Liver (tissue), 7 donors: ENCODE measurements at regions not wholly inside any gene's neighbourhood (a gene's known extent, or its start where the extent isn't known, plus 50 kb on each side); places are given as distances from the start of the nearest gene placed in this dataset.

Source experiments
- DNase-seq: peaks from one replicate; pipeline ENCODE4 v3.0.0-alpha.2; 2017; ENCODE audit warnings: low spot score
- H3K27ac ChIP-seq, 2 donors: one replicate each; pipeline ENCODE4 v1.7.0; 2013; ENCODE audit warnings: inconsistent platforms in 2 of 2, low read length in 2 of 2, control low read depth in 1 of 2, low read depth in 1 of 2, mild to moderate bottlenecking in 1 of 2
- H3K27me3 ChIP-seq, 4 donors: one replicate each; pipeline versions ENCODE4 v1.6.1 to v1.7.0; 2013; ENCODE audit warnings: low read length in 3 of 4, inconsistent platforms in 1 of 4, mild to moderate bottlenecking in 1 of 4, moderate library complexity in 1 of 4; ENCODE audit not compliant: control insufficient read depth in 4 of 4, insufficient read depth in 4 of 4
- H3K36me3 ChIP-seq, 4 donors: one replicate each; pipeline versions ENCODE4 v1.6.1 to v1.7.0; 2013; ENCODE audit warnings: low read length in 3 of 4, mild to moderate bottlenecking in 3 of 4, low read depth in 1 of 4, moderate library complexity in 1 of 4; ENCODE audit not compliant: control insufficient read depth in 4 of 4, insufficient read depth in 3 of 4
- H3K4me1 ChIP-seq, 4 donors: one replicate each; pipeline versions ENCODE4 v1.6.1 to v1.7.0; 2013; ENCODE audit warnings: low read length in 3 of 4, mild to moderate bottlenecking in 3 of 4, moderate library complexity in 1 of 4; ENCODE audit not compliant: control insufficient read depth in 4 of 4, insufficient read depth in 4 of 4
- H3K4me3 ChIP-seq, 3 donors: one replicate each; pipeline versions ENCODE4 v1.6.1 to v1.7.0; 2013; ENCODE audit warnings: low read length in 3 of 3, control low read depth in 1 of 3, low read depth in 1 of 3, mild to moderate bottlenecking in 1 of 3
- H3K9ac ChIP-seq, 2 donors: one replicate each; pipeline ENCODE4 v1.7.0; 2013; ENCODE audit warnings: low read length in 2 of 2, mild to moderate bottlenecking in 2 of 2, moderate library complexity in 2 of 2, control low read depth in 1 of 2, low read depth in 1 of 2
- H3K9me3 ChIP-seq, 4 donors: one replicate each; pipeline versions ENCODE4 v1.6.1 to v1.7.0; 2013; ENCODE audit warnings: low read length in 3 of 4; ENCODE audit not compliant: control insufficient read depth in 4 of 4
- EGR1 ChIP-seq, 2 donors: IDR thresholded peaks; 2 replicates each; pipeline ENCODE4 v1.6.1; 2016 to 2018; ENCODE audit warnings: antibody characterized with exemption in 2 of 2, low read depth in 2 of 2
- FOXA1 ChIP-seq: IDR thresholded peaks from 2 replicates; pipeline ENCODE4 v1.6.1; 2016; ENCODE audit warnings: antibody characterized with exemption
- FOXA2 ChIP-seq: IDR thresholded peaks from 2 replicates; pipeline ENCODE4 v1.6.1; 2016; ENCODE audit warnings: antibody characterized with exemption
- GABPA ChIP-seq, 2 donors: IDR thresholded peaks in 1 of 2; conservative IDR thresholded peaks in 1 of 2; 2 replicates each; pipeline ENCODE4 v1.6.1; 2016; ENCODE audit warnings: antibody characterized with exemption in 2 of 2, mild to moderate bottlenecking in 1 of 2, moderate library complexity in 1 of 2
- HNF4A ChIP-seq, 2 donors: conservative IDR thresholded peaks; 2 replicates each; pipeline ENCODE4 v1.6.1; 2016; ENCODE audit warnings: antibody characterized with exemption in 2 of 2, mild to moderate bottlenecking in 2 of 2
- HNF4G ChIP-seq: IDR thresholded peaks from 2 replicates; pipeline ENCODE4 v1.6.1; 2016; ENCODE audit warnings: antibody characterized with exemption
- NR2F2 ChIP-seq: IDR thresholded peaks from 2 replicates; pipeline ENCODE4 v1.6.1; 2016; ENCODE audit warnings: antibody characterized with exemption
- RAD21 ChIP-seq, 2 donors: IDR thresholded peaks; 2 replicates each; pipeline ENCODE4 v1.6.1; 2016; ENCODE audit warnings: antibody characterized with exemption in 2 of 2, mild to moderate bottlenecking in 2 of 2
- RXRA ChIP-seq, 2 donors: IDR thresholded peaks; 2 replicates each; pipeline ENCODE4 v1.6.1; 2017 to 2018; ENCODE audit warnings: antibody characterized with exemption in 2 of 2, mild to moderate bottlenecking in 1 of 2
- SP1 ChIP-seq: IDR thresholded peaks from 2 replicates; pipeline ENCODE4 v1.6.1; 2018; ENCODE audit warnings: antibody characterized with exemption, mild to moderate bottlenecking
- TAF1 ChIP-seq: conservative IDR thresholded peaks from 2 replicates; pipeline ENCODE4 v1.6.1; 2016; ENCODE audit warnings: antibody characterized with exemption, mild to moderate bottlenecking
- YY1 ChIP-seq: IDR thresholded peaks from 2 replicates; pipeline ENCODE4 v1.6.1; 2016; ENCODE audit warnings: antibody characterized with exemption, mild to moderate bottlenecking
- WGBS: extraction: QIAGEN DNeasy Blood & Tissue Kit; methylation state at CpG from one replicate; pipeline ENCODE4 v1.1.7; 2013; 5-methylcytosine and 5-hydroxymethylcytosine counted together
- TF ChIP-seq, protein P1 (sequence below): IDR thresholded peaks from 2 replicates; pipeline ENCODE4 v1.6.1; 2016; ENCODE audit warnings: antibody characterized with exemption, mild to moderate bottlenecking
- TF ChIP-seq, protein P2 (sequence below): IDR thresholded peaks from 2 replicates; pipeline ENCODE4 v1.6.1; 2016; ENCODE audit warnings: antibody characterized with exemption
- TF ChIP-seq, protein P3 (sequence below): IDR thresholded peaks from 2 replicates; pipeline ENCODE4 v1.6.1; 2016; ENCODE audit warnings: antibody characterized with exemption
- TF ChIP-seq, protein P4 (sequence below): IDR thresholded peaks from 2 replicates; pipeline ENCODE4 v1.6.1; 2016; ENCODE audit warnings: antibody characterized with exemption
- donor health status: healthy.
- donor health status: healthy.
- donor health status: healthy.
- donor health status: healthy.

DNA sequence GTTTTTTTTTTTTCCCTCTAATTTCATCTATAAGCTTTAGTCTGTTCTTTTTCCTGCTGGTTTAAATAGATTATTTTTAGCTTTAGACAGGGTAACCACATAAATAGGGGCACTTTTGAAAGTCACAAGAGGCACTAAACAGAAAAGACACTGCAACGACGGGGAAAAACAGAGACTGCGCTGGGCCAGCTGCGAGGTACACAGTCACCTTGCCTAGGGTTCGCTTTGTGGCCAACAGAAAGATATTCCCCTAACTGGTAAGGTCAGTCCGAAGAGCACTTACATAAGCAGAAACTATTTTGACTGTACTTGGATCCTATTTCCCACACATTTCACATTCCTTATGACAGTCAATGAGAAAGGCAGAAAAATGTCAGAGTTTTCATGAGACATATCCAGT is 175.6 kb upstream of the PHF14 start:
- TF ChIP-seq TAF1 (no peak), YY1 (no peak)
- DNase-seq, result no peak
- Histone ChIP-seq H3K27ac (no peak overlapping the region), H3K4me1 (no peaks in the 10 kb centered on the region), H3K9ac (no peak overlapping the region), H3K36me3 (no peaks in the 10 kb centered on the region), H3K4me3 (no peak overlapping the region), H3K27me3 (no peaks in the 10 kb centered on the region), H3K9me3 (no peaks in the 10 kb centered on the region)
- 75% methylated on average over 6 of the region's 6 CpGs for WGBS

DNA sequence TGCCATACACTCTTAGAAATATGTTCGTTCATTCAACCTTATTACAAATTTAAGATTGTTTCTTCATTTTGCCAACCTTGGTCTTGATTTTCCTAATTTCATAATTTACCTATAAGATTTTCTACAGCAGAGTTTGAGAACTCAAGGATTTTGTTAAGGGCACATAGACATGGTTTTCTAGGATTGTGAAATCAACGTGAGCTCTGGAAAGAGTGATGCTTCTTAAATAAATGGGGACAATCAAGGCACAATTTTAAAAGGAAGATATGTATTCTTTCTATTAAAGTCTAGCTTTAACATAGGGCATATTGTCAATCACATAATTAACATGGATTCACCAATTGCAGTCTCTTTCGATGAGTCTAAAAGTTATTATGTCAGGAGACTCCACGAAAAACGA is 174.2 kb upstream of the PHF14 start:
- Histone ChIP-seq H3K36me3 (no peaks in the 10 kb centered on the region), H3K9me3 (no peaks in the 10 kb centered on the region), H3K27ac (no peak overlapping the region), H3K9ac (no peak overlapping the region), H3K4me1 (no peaks in the 10 kb centered on the region), H3K27me3 (no peaks in the 10 kb centered on the region), H3K4me3 (no peak overlapping the region)
- WGBS, result 88% methylated on average over 5 of the region's 5 CpGs
- DNase-seq, result no peak
- TF ChIP-seq GABPA (IDR thresholded peaks at IDR 0.05 in 1 of 2, conservative IDR thresholded peaks at IDR 0.05 in 1 of 2) (no peak), TAF1 (no peak), RXRA (IDR thresholded peaks at IDR 0.05) (no peak)

DNA sequence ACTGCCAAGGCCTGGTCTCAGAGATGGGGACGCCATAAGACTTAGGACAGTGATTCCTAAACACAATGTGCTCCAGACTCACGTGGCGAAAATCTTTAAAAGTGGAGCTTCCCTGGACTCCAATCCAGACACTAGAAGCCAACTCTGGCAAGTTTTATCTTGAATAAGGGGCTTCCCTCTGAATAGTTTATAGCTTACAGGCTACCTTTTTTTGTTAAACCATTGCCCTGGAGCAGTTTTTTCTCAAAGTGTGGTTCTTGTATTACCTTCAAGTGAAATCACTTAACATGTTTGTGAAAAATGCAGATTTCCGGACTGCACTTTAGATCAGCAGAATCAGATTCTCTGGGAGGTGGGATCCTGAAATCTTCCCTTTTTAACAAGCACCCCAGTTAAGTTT is 171.7 kb upstream of the PHF14 start:
- H3K4me3 ChIP-seq, result no peak overlapping the region
- H3K27ac ChIP-seq, result no peak overlapping the region
- no peak overlapping the region for H3K9ac ChIP-seq
- WGBS, result 84% methylated on average over 4 of the region's 4 CpGs
- H3K4me1 ChIP-seq, result no peaks in the 10 kb centered on the region
- H3K9me3 ChIP-seq, result no peaks in the 10 kb centered on the region
- DNase-seq, result no peak
- H3K36me3 ChIP-seq, result no peaks in the 10 kb centered on the region
- TF ChIP-seq HNF4A (conservative IDR thresholded peaks at IDR 0.05) (no peak), EGR1 (IDR thresholded peaks at IDR 0.05; ENCODE audit: low read depth in 2 of 2) (no peak), FOXA1 (no peak), GABPA (IDR thresholded peaks at IDR 0.05 in 1 of 2, conservative IDR thresholded peaks at IDR 0.05 in 1 of 2) (no peak)
- H3K27me3 ChIP-seq, result no peaks in the 10 kb centered on the region

DNA sequence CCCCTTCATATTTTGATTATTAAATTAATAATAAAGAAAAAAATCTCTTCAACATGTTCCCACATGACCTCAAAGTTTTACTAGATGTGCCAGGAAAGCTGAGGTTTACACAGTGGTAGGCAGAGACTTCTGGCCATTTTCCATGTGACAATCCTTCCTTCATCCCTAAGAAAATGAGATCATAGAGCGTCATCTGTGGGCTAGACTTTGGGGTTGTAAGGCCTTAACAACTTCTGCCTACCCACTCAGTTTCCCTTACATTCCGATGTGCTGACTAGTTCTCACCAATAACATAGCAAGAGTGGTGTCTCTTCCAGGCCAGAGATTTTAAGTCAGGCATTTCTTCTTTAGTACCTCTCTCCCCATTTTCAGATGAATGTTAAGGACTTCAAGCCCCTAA is 171.1 kb upstream of the PHF14 start:
- TF ChIP-seq, protein P1, sequence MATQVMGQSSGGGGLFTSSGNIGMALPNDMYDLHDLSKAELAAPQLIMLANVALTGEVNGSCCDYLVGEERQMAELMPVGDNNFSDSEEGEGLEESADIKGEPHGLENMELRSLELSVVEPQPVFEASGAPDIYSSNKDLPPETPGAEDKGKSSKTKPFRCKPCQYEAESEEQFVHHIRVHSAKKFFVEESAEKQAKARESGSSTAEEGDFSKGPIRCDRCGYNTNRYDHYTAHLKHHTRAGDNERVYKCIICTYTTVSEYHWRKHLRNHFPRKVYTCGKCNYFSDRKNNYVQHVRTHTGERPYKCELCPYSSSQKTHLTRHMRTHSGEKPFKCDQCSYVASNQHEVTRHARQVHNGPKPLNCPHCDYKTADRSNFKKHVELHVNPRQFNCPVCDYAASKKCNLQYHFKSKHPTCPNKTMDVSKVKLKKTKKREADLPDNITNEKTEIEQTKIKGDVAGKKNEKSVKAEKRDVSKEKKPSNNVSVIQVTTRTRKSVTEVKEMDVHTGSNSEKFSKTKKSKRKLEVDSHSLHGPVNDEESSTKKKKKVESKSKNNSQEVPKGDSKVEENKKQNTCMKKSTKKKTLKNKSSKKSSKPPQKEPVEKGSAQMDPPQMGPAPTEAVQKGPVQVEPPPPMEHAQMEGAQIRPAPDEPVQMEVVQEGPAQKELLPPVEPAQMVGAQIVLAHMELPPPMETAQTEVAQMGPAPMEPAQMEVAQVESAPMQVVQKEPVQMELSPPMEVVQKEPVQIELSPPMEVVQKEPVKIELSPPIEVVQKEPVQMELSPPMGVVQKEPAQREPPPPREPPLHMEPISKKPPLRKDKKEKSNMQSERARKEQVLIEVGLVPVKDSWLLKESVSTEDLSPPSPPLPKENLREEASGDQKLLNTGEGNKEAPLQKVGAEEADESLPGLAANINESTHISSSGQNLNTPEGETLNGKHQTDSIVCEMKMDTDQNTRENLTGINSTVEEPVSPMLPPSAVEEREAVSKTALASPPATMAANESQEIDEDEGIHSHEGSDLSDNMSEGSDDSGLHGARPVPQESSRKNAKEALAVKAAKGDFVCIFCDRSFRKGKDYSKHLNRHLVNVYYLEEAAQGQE, result no peak
- TF ChIP-seq, protein P2, sequence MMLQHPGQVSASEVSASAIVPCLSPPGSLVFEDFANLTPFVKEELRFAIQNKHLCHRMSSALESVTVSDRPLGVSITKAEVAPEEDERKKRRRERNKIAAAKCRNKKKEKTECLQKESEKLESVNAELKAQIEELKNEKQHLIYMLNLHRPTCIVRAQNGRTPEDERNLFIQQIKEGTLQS, result no peak
- TF ChIP-seq GABPA (IDR thresholded peaks at IDR 0.05 in 1 of 2, conservative IDR thresholded peaks at IDR 0.05 in 1 of 2) (no peak), RAD21 (IDR thresholded peaks at IDR 0.05) (no peak), YY1 (no peak), FOXA2 (no peak), FOXA1 (no peak), HNF4G (no peak), EGR1 (IDR thresholded peaks at IDR 0.05; ENCODE audit: low read depth in 2 of 2) (no peak), SP1 (no peak), NR2F2 (no peak), TAF1 (no peak), HNF4A (conservative IDR thresholded peaks at IDR 0.05) (no peak), RXRA (IDR thresholded peaks at IDR 0.05) (no peak)
- TF ChIP-seq, protein P3, sequence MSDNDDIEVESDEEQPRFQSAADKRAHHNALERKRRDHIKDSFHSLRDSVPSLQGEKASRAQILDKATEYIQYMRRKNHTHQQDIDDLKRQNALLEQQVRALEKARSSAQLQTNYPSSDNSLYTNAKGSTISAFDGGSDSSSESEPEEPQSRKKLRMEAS, result no peak
- TF ChIP-seq, protein P4, sequence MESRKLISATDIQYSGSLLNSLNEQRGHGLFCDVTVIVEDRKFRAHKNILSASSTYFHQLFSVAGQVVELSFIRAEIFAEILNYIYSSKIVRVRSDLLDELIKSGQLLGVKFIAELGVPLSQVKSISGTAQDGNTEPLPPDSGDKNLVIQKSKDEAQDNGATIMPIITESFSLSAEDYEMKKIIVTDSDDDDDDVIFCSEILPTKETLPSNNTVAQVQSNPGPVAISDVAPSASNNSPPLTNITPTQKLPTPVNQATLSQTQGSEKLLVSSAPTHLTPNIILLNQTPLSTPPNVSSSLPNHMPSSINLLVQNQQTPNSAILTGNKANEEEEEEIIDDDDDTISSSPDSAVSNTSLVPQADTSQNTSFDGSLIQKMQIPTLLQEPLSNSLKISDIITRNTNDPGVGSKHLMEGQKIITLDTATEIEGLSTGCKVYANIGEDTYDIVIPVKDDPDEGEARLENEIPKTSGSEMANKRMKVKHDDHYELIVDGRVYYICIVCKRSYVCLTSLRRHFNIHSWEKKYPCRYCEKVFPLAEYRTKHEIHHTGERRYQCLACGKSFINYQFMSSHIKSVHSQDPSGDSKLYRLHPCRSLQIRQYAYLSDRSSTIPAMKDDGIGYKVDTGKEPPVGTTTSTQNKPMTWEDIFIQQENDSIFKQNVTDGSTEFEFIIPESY, result no peak
- no peak overlapping the region for H3K9ac ChIP-seq
- no peak for DNase-seq
- no peak overlapping the region for H3K4me3 ChIP-seq
- H3K27me3 ChIP-seq, result no peaks in the 10 kb centered on the region
- 78% methylated on average over 2 of the region's 2 CpGs for WGBS
- H3K4me1 ChIP-seq, result no peaks in the 10 kb centered on the region
- H3K36me3 ChIP-seq, result no peaks in the 10 kb centered on the region
- H3K9me3 ChIP-seq, result no peaks in the 10 kb centered on the region
- H3K27ac ChIP-seq, result no peak overlapping the region
